ENCODE measurements at regions not wholly inside any gene's neighbourhood (a gene's known extent, or its start where the extent isn't known, plus 50 kb on each side); places are given as distances from the start of the nearest gene placed in this dataset.
A peak's percentile ranks its signal among the peaks of the same experiment; 100 is the strongest.

GRCh38 chr22:27434898-27435297, 366.7 kb downstream of the MN1 start:
- H3K9ac ChIP-seq (ENCODE audit: low read length in 2 of 2), result no peak overlapping the region
- no peaks in the 10 kb centered on the region for H3K27me3 ChIP-seq (ENCODE audit: control insufficient read depth in 1 of 2, insufficient read depth in 2 of 2, low read length in 2 of 2)
- no peak overlapping the region for H3K4me3 ChIP-seq (ENCODE audit: low read length in 2 of 2)
- H3K36me3 ChIP-seq (ENCODE audit: control insufficient read depth in 2 of 2, insufficient read depth in 2 of 2, low read length in 2 of 2), result no peaks in the 10 kb centered on the region
- peaks cover 20% of the 10 kb centered on the region for H3K4me1 ChIP-seq (ENCODE audit: control insufficient read depth, insufficient read depth, low read length)
- H3K9me3 ChIP-seq (ENCODE audit: control insufficient read depth in 2 of 2, low read length in 2 of 2), result peaks cover 3 to 13% of the 10 kb centered on the region in 2 donors
- no peak overlapping the region for H3K27ac ChIP-seq (ENCODE audit: low read length)

DNA sequence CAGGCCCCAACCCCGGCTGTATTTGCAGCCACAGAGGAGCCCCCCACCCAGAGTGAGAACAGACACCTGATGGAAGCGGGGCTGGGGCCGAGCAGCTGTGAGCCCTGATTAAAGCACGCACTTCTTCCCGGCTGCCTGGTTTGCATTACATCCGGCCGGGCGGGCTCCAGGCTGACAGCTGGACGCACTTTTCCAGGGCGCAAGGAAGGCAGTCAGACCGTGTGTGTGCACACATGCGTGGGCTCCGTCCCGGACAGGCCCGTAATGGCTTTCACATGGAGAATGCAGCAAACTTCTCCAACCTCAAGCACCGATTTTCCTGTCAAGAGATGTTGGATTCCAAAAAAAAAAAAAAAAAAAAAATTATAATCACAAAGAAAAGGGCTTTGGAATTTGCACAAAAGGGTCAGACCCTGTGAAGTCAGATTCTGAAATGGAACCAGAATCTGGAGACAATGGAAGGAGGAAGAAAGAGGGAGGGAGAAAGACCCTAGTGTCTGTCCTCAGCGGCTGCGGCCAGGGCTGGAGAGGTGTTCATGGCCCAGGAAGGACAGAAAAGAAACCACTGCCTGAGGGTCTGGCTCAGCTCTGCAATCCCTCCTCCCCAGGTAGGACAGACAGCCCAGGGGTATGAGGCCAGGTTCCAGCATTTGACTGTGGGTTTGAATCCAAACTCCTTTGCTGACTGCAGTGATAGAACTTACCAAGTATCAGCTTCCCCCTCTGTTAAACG, 365.5 kb downstream of the MN1 start:
- peaks cover 3 to 13% of the 10 kb centered on the region in 2 donors for H3K9me3 ChIP-seq (ENCODE audit: control insufficient read depth in 2 of 2, low read length in 2 of 2)
- no peak overlapping the region for H3K4me3 ChIP-seq (ENCODE audit: low read length in 2 of 2)
- H3K9ac ChIP-seq (ENCODE audit: low read length in 2 of 2), result no peak overlapping the region
- H3K27me3 ChIP-seq (ENCODE audit: control insufficient read depth in 1 of 2, insufficient read depth in 2 of 2, low read length in 2 of 2), result peaks cover 0 to 2% of the 10 kb centered on the region in 2 donors
- H3K4me1 ChIP-seq (ENCODE audit: control insufficient read depth, insufficient read depth, low read length), result peaks cover 20% of the 10 kb centered on the region
- H3K36me3 ChIP-seq (ENCODE audit: control insufficient read depth in 2 of 2, insufficient read depth in 2 of 2, low read length in 2 of 2), result no peaks in the 10 kb centered on the region
- no peak overlapping the region for H3K27ac ChIP-seq (ENCODE audit: low read length)

DNA sequence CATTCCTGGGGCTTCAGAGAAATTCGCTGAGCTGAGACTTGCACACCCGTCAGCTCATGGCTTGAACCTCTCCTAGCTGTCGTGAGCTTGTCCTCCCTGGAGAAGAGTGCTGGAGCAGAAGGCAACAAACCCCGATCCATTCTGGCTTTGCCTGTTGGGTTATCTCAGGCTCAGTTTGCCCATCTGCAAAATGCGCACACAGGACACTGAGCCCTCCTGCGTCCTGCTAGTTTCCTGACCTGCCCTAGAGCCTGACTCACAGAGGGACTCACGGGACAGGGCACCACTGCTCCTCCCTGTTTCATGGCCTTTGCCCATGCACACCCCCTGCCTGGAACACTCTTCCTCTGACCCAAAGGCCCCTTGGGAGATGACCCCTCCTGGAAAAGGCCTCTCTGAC, 365.0 kb downstream of the MN1 start:
- H3K27me3 ChIP-seq (ENCODE audit: control insufficient read depth in 1 of 2, insufficient read depth in 2 of 2, low read length in 2 of 2), result peaks cover 0 to 4% of the 10 kb centered on the region in 2 donors
- no peak overlapping the region for H3K27ac ChIP-seq (ENCODE audit: low read length)
- H3K4me1 ChIP-seq (ENCODE audit: control insufficient read depth, insufficient read depth, low read length), result peaks cover 20% of the 10 kb centered on the region

GRCh38 chr22:27437570-27437969, 364.0 kb downstream of the MN1 start:
- H3K4me3 ChIP-seq (ENCODE audit: low read length in 2 of 2), result no peak overlapping the region
- H3K27ac ChIP-seq (ENCODE audit: low read length), result no peak overlapping the region
- H3K27me3 ChIP-seq (ENCODE audit: control insufficient read depth in 1 of 2, insufficient read depth in 2 of 2, low read length in 2 of 2), result peaks cover 0 to 4% of the 10 kb centered on the region in 2 donors

More for the DNA sequence above, 365.0 kb downstream of the MN1 start:
- no peaks in the 10 kb centered on the region for H3K36me3 ChIP-seq (ENCODE audit: control insufficient read depth in 2 of 2, insufficient read depth in 2 of 2, low read length in 2 of 2)
- H3K9ac ChIP-seq (ENCODE audit: low read length in 2 of 2), result no peak overlapping the region
- H3K4me3 ChIP-seq (ENCODE audit: low read length in 2 of 2), result no peak overlapping the region
- peaks cover 3 to 9% of the 10 kb centered on the region in 2 donors for H3K9me3 ChIP-seq (ENCODE audit: control insufficient read depth in 2 of 2, low read length in 2 of 2)

DNA sequence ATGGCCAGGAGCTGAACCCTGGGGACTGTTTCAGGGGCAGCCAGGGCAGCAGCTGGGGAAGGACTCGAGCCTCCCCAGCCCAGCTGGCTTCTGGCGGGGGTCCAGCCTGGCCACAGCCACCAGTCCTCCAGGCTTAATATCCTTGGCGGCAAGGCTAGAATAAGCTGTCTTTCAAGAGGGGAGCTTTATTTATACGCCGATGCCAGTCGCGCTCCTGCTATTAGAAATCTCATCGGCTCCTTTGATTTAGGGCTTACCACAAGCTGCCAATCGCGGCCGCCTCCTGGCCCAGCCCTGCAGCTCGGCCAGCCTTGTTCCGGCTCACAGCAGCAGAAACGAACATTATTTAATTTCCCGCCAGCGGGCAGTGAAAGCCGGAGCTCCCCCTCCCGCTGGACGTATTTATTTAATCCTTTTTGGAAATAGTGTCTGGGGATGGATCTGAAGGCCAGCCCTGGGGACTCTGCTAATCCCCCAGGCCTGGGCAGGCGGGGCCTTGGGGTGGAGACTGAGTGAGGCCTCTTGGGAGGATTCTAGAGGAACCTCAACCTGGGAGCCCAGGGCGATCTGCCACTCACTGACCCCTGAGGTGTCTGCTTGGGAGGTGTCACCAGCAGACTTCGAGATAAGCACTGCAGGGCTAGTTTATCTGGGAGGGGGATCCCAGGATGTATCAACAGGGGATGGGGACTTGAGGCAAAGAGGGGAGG, 363.1 kb downstream of the MN1 start:
- Histone ChIP-seq H3K4me1 (ENCODE audit: control insufficient read depth, insufficient read depth, low read length) (peaks cover 20% of the 10 kb centered on the region), H3K27ac (ENCODE audit: low read length) (no peak overlapping the region), H3K36me3 (ENCODE audit: control insufficient read depth in 2 of 2, insufficient read depth in 2 of 2, low read length in 2 of 2) (no peaks in the 10 kb centered on the region), H3K9me3 (ENCODE audit: control insufficient read depth in 2 of 2, low read length in 2 of 2) (no peaks in the 10 kb centered on the region), H3K27me3 (ENCODE audit: control insufficient read depth in 1 of 2, insufficient read depth in 2 of 2, low read length in 2 of 2) (peaks cover 0 to 4% of the 10 kb centered on the region in 2 donors), H3K9ac (ENCODE audit: low read length in 2 of 2) (no peak overlapping the region), H3K4me3 (ENCODE audit: low read length in 2 of 2) (peak overlapping the region in 1 of 2 donors; percentile 40)

More at GRCh38 chr22:27437570-27437969, 364.0 kb downstream of the MN1 start:
- H3K36me3 ChIP-seq (ENCODE audit: control insufficient read depth in 2 of 2, insufficient read depth in 2 of 2, low read length in 2 of 2), result no peaks in the 10 kb centered on the region
- no peak overlapping the region for H3K9ac ChIP-seq (ENCODE audit: low read length in 2 of 2)
- H3K4me1 ChIP-seq (ENCODE audit: control insufficient read depth, insufficient read depth, low read length), result peaks cover 20% of the 10 kb centered on the region
- H3K9me3 ChIP-seq (ENCODE audit: control insufficient read depth in 2 of 2, low read length in 2 of 2), result no peaks in the 10 kb centered on the region

DNA sequence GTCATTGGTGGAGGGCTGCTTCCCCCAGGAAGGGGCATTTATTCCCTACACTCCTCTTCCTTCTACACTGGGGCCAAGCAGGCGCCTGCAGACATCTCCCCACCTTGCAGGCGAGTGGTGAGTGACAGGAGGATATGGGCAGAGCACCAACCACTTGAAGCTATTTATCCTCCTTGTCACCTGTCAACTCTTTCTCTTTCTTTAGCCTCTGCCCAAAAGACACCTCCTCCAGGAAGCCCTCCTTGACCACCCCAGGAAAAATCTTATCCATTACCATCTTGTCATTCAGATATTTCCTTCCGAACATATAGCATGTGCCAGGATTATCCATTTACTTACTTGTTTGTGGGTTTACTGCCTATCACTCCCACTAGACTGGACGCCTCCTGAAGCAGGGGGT, 362.4 kb downstream of the MN1 start:
- Histone ChIP-seq H3K9ac (ENCODE audit: low read length in 2 of 2) (no peak overlapping the region), H3K27me3 (ENCODE audit: control insufficient read depth in 1 of 2, insufficient read depth in 2 of 2, low read length in 2 of 2) (peaks cover 0 to 4% of the 10 kb centered on the region in 2 donors), H3K4me3 (ENCODE audit: low read length in 2 of 2) (no peak overlapping the region), H3K27ac (ENCODE audit: low read length) (no peak overlapping the region), H3K4me1 (ENCODE audit: control insufficient read depth, insufficient read depth, low read length) (peaks cover 20% of the 10 kb centered on the region), H3K9me3 (ENCODE audit: control insufficient read depth in 2 of 2, low read length in 2 of 2) (no peaks in the 10 kb centered on the region), H3K36me3 (ENCODE audit: control insufficient read depth in 2 of 2, insufficient read depth in 2 of 2, low read length in 2 of 2) (no peaks in the 10 kb centered on the region)

- Histone ChIP-seq H3K36me3 (ENCODE audit: control insufficient read depth in 2 of 2, insufficient read depth in 2 of 2, low read length in 2 of 2) (no peaks in the 10 kb centered on the region), H3K27ac (ENCODE audit: low read length) (no peak overlapping the region), H3K4me1 (ENCODE audit: control insufficient read depth, insufficient read depth, low read length) (peaks cover 14% of the 10 kb centered on the region), H3K9me3 (ENCODE audit: control insufficient read depth in 2 of 2, low read length in 2 of 2) (no peaks in the 10 kb centered on the region), H3K4me3 (ENCODE audit: low read length in 2 of 2) (no peak overlapping the region), H3K9ac (ENCODE audit: low read length in 2 of 2) (no peak overlapping the region), H3K27me3 (ENCODE audit: control insufficient read depth in 1 of 2, insufficient read depth in 2 of 2, low read length in 2 of 2) (peaks cover 0 to 4% of the 10 kb centered on the region in 2 donors)
Measured at GRCh38 chr22:27440304-27440865, 361.2 kb downstream of the MN1 start.

DNA sequence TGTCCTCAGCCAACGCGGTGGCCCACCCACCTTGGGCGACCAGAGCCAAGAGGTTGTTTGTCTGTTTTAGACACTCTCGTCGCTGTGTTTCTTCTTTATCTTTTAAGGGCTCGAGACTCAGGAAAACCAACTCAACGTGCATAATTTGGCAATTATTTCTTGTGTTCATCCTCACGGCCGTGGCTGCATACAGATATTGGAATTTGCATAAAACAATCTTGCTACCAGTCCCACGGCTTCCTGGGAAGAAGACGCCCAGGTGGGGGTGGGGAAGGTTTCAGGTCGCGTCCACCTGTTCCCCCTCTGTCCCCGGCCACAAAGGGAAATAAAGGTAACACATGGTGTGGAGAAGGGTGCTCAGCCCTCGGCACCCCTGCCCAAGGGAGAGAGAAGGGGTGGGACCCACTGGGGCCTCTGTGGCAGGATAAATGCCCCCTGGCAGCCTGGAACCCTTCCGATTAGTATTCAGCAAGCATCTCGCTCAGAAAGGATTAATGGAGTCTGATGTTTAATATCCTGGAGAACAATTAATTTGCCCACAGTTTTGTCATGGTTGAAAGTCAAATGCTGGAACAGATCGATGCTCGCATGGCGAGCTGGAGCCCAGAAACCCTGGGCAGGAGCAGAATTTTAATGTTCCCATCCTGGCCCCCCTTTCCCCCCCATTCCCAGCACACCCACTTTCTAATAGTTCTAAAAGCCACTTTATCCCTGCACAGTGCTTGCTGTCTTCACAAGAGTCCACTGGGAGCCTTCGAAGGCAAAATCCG, 359.7 kb downstream of the MN1 start:
- peaks cover 10% of the 10 kb centered on the region for H3K4me1 ChIP-seq (ENCODE audit: control insufficient read depth, insufficient read depth, low read length)
- no peaks in the 10 kb centered on the region for H3K9me3 ChIP-seq (ENCODE audit: control insufficient read depth in 2 of 2, low read length in 2 of 2)
- H3K36me3 ChIP-seq (ENCODE audit: control insufficient read depth in 2 of 2, insufficient read depth in 2 of 2, low read length in 2 of 2), result no peaks in the 10 kb centered on the region
- peaks cover 0 to 4% of the 10 kb centered on the region in 2 donors for H3K27me3 ChIP-seq (ENCODE audit: control insufficient read depth in 1 of 2, insufficient read depth in 2 of 2, low read length in 2 of 2)
- H3K27ac ChIP-seq (ENCODE audit: low read length), result no peak overlapping the region
- H3K4me3 ChIP-seq (ENCODE audit: low read length in 2 of 2), result no peak overlapping the region
- no peak overlapping the region for H3K9ac ChIP-seq (ENCODE audit: low read length in 2 of 2)

DNA sequence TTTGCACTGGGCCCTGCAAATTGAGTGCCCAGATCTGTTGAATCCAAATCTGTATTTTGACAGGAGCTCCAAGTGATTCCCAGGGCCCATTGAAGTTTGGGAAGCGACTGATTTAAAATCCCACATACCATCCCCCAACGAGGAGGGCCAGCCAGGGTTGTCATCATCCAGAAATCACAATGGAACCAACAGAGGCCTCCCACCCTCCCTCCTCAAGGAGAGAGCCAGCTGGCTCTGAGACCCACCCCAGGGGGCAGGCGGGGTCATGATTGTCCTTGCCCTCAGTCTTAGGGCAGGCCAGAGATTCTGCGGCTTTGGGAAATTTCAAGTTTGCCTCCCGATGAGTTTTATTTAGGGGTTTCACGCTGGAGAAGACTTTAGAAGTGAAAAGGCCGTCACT, 358.2 kb downstream of the MN1 start:
- H3K36me3 ChIP-seq (ENCODE audit: control insufficient read depth in 2 of 2, insufficient read depth in 2 of 2, low read length in 2 of 2), result no peaks in the 10 kb centered on the region
- peaks cover 0 to 4% of the 10 kb centered on the region in 2 donors for H3K27me3 ChIP-seq (ENCODE audit: control insufficient read depth in 1 of 2, insufficient read depth in 2 of 2, low read length in 2 of 2)
- H3K4me3 ChIP-seq (ENCODE audit: low read length in 2 of 2), result no peak overlapping the region
- no peak overlapping the region for H3K9ac ChIP-seq (ENCODE audit: low read length in 2 of 2)
- H3K4me1 ChIP-seq (ENCODE audit: control insufficient read depth, insufficient read depth, low read length), result peaks cover 8% of the 10 kb centered on the region
- no peak overlapping the region for H3K27ac ChIP-seq (ENCODE audit: low read length)
- H3K9me3 ChIP-seq (ENCODE audit: control insufficient read depth in 2 of 2, low read length in 2 of 2), result no peaks in the 10 kb centered on the region

DNA sequence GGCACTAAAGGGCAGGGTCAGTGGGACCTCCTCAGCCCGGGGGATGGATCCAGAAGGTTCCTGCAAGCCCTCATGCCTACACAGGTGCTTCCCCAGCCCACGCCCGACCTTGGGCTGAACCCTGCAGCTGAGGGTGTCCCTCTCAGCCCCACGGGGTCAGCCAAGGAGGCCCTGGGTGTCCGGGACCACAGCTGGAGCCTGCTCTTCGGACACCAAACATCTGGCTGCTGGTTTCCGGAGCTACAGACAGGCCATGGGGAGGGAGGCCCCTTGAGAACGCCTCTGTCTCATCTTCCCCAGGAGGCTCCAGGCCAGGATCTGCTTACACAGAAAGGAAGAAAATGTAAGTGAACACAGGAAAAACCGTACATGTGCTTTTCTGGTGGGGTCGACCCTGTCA, 355.7 kb downstream of the MN1 start:
- Histone ChIP-seq H3K4me1 (ENCODE audit: control insufficient read depth, insufficient read depth, low read length) (no peaks in the 10 kb centered on the region), H3K4me3 (ENCODE audit: low read length in 2 of 2) (no peak overlapping the region), H3K36me3 (ENCODE audit: control insufficient read depth in 2 of 2, insufficient read depth in 2 of 2, low read length in 2 of 2) (no peaks in the 10 kb centered on the region), H3K9ac (ENCODE audit: low read length in 2 of 2) (no peak overlapping the region), H3K27ac (ENCODE audit: low read length) (no peak overlapping the region), H3K27me3 (ENCODE audit: control insufficient read depth in 1 of 2, insufficient read depth in 2 of 2, low read length in 2 of 2) (peaks cover 0 to 3% of the 10 kb centered on the region in 2 donors), H3K9me3 (ENCODE audit: control insufficient read depth in 2 of 2, low read length in 2 of 2) (peaks cover 3 to 5% of the 10 kb centered on the region in 2 donors)

All from stomach smooth muscle (tissue), 2 donors.